SK-N-SH (cell line): ENCODE measurements at regions not wholly inside any gene's neighbourhood (a gene's known extent, or its start where the extent isn't known, plus 50 kb on each side); places are given as distances from the start of the nearest gene placed in this dataset.

ENCODE experiments used
- CTCF ChIA-PET: fragments of 300-600, 350-600 bp; formaldehyde crosslinking; extraction: SDS; loops from one replicate; lab custom pipeline; 2021; lab: Yijun Ruan, JAX
- POLR2A ChIA-PET: fragments of 350-600 bp; sonication (Branson Sonifier 250); formaldehyde crosslinking; extraction: SDS; loops from one replicate; lab custom pipeline; 2020; ENCODE audit warnings: antibody characterized with exemption, inconsistent platforms; lab: Yijun Ruan, JAX
- DNase-seq: peaks from one replicate; pipeline ENCODE4 v3.0.0; 2012
- H2AFZ ChIP-seq: fragments of 200-600 bp; sonication (generic); 2 replicates; pipeline ENCODE4 v1.8.1; 2016; ENCODE audit warnings: antibody characterized with exemption, mild to moderate bottlenecking, low read depth
- H3F3A ChIP-seq: fragments of 200-600 bp; sonication (generic); replicated peaks from 2 replicates; pipeline ENCODE3; 2016; ENCODE audit warnings: antibody characterized with exemption, mild to moderate bottlenecking; ENCODE audit not compliant: insufficient read depth
- H3K27ac ChIP-seq, 2 experiments: fragments of 200-500 bp in 1 of 2; fragments of 200-600 bp in 1 of 2; sonication (Bioruptor generic) in 1 of 2; sonication (generic), shearing (Covaris generic) in 1 of 2; 2 replicates each; pipeline versions ENCODE4 v1.5.1 to v1.6.1; 2014 to 2016; ENCODE audit warnings: low read depth in 2 of 2, inconsistent platforms in 1 of 2, low read length in 1 of 2, mild to moderate bottlenecking in 1 of 2, mixed read lengths in 1 of 2
- H3K27me3 ChIP-seq: fragments of 200-600 bp; sonication (generic), shearing (Covaris generic); 2 replicates; pipeline ENCODE4 v1.6.1; 2016; ENCODE audit warnings: mixed run types; ENCODE audit not compliant: insufficient read depth
- H3K36me3 ChIP-seq, 2 experiments: fragments of 200-500 bp in 1 of 2; fragments of 200-600 bp in 1 of 2; sonication (Bioruptor generic) in 1 of 2; sonication (generic) in 1 of 2; replicated peaks in 1 of 2; 2 replicates each; pipeline versions ENCODE3 to v1.5.1; 2014 to 2016; ENCODE audit warnings: low read length in 1 of 2, mild to moderate bottlenecking in 1 of 2; ENCODE audit not compliant: insufficient read depth in 2 of 2, control insufficient read depth in 1 of 2
- H3K4me1 ChIP-seq, 2 experiments: fragments of 200-500 bp in 1 of 2; fragments of 200-600 bp in 1 of 2; sonication (Bioruptor generic) in 1 of 2; sonication (generic), shearing (Covaris generic) in 1 of 2; 2 replicates each; pipeline versions ENCODE4 v1.5.1 to v1.6.1; 2014 to 2016; ENCODE audit warnings: low read depth in 1 of 2, low read length in 1 of 2, mixed run types in 1 of 2; ENCODE audit not compliant: insufficient read depth in 2 of 2, control insufficient read depth in 1 of 2
- H3K4me2 ChIP-seq: fragments of 200-600 bp; sonication (generic), shearing (Covaris generic); 2 replicates; pipeline ENCODE4 v1.6.1; 2017; ENCODE audit warnings: mixed run types
- H3K4me3 ChIP-seq, 2 experiments: fragments of 200-500 bp in 1 of 2; fragments of 200-600 bp in 1 of 2; sonication (Bioruptor generic) in 1 of 2; sonication (generic), shearing (Covaris generic) in 1 of 2; 2 replicates each; pipeline versions ENCODE4 v1.5.1 to v1.8.1; 2014 to 2016; ENCODE audit warnings: low read depth in 2 of 2, inconsistent platforms in 1 of 2, low read length in 1 of 2, mild to moderate bottlenecking in 1 of 2, mixed read lengths in 1 of 2, moderate library complexity in 1 of 2
- H3K79me2 ChIP-seq: fragments of 200-600 bp; sonication (generic); 2 replicates; pipeline ENCODE4 v1.8.1; 2017; ENCODE audit warnings: mild to moderate bottlenecking; ENCODE audit not compliant: insufficient read depth
- H3K9ac ChIP-seq: fragments of 200-600 bp; sonication (generic); 2 replicates; pipeline ENCODE4 v1.6.1; 2017; ENCODE audit warnings: mixed run types
- H3K9me2 ChIP-seq: fragments of 200-600 bp; sonication (generic); 2 replicates; pipeline ENCODE4 v1.6.1; 2017; ENCODE audit warnings: mixed run types
- H3K9me3 ChIP-seq: fragments of 200-600 bp; sonication (generic); 2 replicates; pipeline ENCODE4 v1.6.1; 2017; ENCODE audit warnings: mixed run types, mild to moderate bottlenecking, moderate library complexity
- H4K20me1 ChIP-seq: fragments of 200-600 bp; sonication (generic); 2 replicates; pipeline ENCODE4 v1.6.1; 2017; ENCODE audit warnings: mild to moderate bottlenecking, mixed run types; ENCODE audit not compliant: insufficient read depth
- EZH2phosphoT487 ChIP-seq: fragments of 200-600 bp; sonication (generic); IDR thresholded peaks from 2 replicates; pipeline ENCODE4 v1.6.1; 2017; ENCODE audit warnings: low read depth, mixed run types, mild to moderate bottlenecking, antibody characterized with exemption, moderate library complexity, borderline replicate concordance
- JUND ChIP-seq: IDR thresholded peaks from 2 replicates; pipeline ENCODE4 v1.4.0; 2012
- MEF2A ChIP-seq: IDR thresholded peaks from 2 replicates; pipeline ENCODE4 v1.4.0; 2012; ENCODE audit warnings: low read depth, borderline replicate concordance
- MXI1 ChIP-seq: IDR thresholded peaks from 2 replicates; pipeline ENCODE4 v1.6.1; 2012; ENCODE audit warnings: mild to moderate bottlenecking, low read depth, low read length, improper control_type of control experiment
- NRF1 ChIP-seq: IDR thresholded peaks from 2 replicates; pipeline ENCODE4 v1.6.1; 2012; ENCODE audit warnings: low read depth, mild to moderate bottlenecking, low read length
- TCF12 ChIP-seq: IDR thresholded peaks from 2 replicates; pipeline ENCODE4 v1.4.0; 2012
- WGBS: methylation state at CpG from one replicate; pipeline ENCODE4 v1.1.6; 2017; ENCODE audit warnings: low lambda C conversion rate; 5-methylcytosine and 5-hydroxymethylcytosine counted together
- TF ChIP-seq, protein P1 (sequence below): IDR thresholded peaks from 2 replicates; pipeline ENCODE4 v1.6.1; 2012; ENCODE audit warnings: mild to moderate bottlenecking, low read depth, low read length, moderate library complexity
- TF ChIP-seq, protein P2 (sequence below): IDR thresholded peaks from 2 replicates; pipeline ENCODE4 v1.4.0; 2012; ENCODE audit warnings: low read depth

DNA sequence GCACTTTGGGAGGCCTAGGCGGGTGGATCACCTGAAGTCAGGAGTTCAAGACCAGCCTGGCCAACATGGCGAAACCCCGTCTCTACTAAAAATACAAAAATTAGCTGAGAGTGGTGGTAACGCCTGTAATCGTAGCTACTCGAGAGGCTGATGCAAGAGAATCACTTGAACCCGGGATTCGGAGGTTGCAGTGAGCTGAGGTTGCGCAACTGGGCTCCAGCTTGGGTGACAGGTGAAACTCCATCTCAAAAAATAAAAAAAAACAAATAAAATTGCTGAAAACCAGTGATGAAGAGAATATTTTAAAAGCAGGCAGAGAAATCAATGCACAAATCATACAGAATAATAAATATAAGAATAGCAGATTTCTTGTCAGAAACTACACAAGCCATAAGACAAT lies 129.3 kb downstream of the SLIT2 start:
- H3K9me2 ChIP-seq = no peaks in the 10 kb centered on the region
- H3K27ac ChIP-seq = no peak overlapping the region
- no peak overlapping the region for H2AFZ ChIP-seq
- peaks cover 4% of the 10 kb centered on the region; the same call in 1 of the 2 replicates for H3K79me2 ChIP-seq
- CTCF ChIA-PET = no interaction called here
- peaks cover 0 to 7% of the 10 kb centered on the region in 2 experiments; a peak in 2 of 4 replicates for H3K4me1 ChIP-seq
- no peak overlapping the region for H3K9ac ChIP-seq
- H4K20me1 ChIP-seq = no peaks in the 10 kb centered on the region
- POLR2A ChIA-PET = no interaction called here
- H3K9me3 ChIP-seq = no peaks in the 10 kb centered on the region
- H3K27me3 ChIP-seq = no peaks in the 10 kb centered on the region
- H3F3A ChIP-seq = peaks cover 4% of the 10 kb centered on the region
- H3K36me3 ChIP-seq = peaks cover 0 to 4% of the 10 kb centered on the region in 2 experiments
- no peak for DNase-seq
- no peak for TF ChIP-seq NRF1
- TF ChIP-seq, all 33 proteins: peak for 0
- Histone ChIP-seq H3K4me2 (no peak overlapping the region), H3K4me3 (no peak overlapping the region)
- 94% methylated on average over 9 of the region's 9 CpGs for WGBS

GRCh38 chr4:20383283-20383682 lies 131.6 kb downstream of the SLIT2 start:
- Histone ChIP-seq H3K27ac (no peak overlapping the region), H3K9me3 (no peaks in the 10 kb centered on the region), H3K4me2 (no peak overlapping the region), H2AFZ (no peak overlapping the region), H3F3A (peaks cover 4% of the 10 kb centered on the region), H3K4me3 (no peak overlapping the region), H3K27me3 (no peaks in the 10 kb centered on the region), H3K79me2 (peaks cover 13% of the 10 kb centered on the region), H3K36me3 (peaks cover 0 to 4% of the 10 kb centered on the region in 2 experiments), H3K9me2 (no peaks in the 10 kb centered on the region), H4K20me1 (no peaks in the 10 kb centered on the region), H3K9ac (no peak overlapping the region), H3K4me1 (peaks cover 0 to 8% of the 10 kb centered on the region in 2 experiments; a peak in 2 of 4 replicates)
- no peak for DNase-seq
- CTCF ChIA-PET = interaction anchor here (1.0 to 1.8 kb wide), 4 partner anchors 12 to 135 kb away, joined by 3 to 9 read pairs (median 4); no protein-coding TSS in a partner anchor
- POLR2A ChIA-PET = interaction anchor here (0.6 kb wide), 1 partner anchor 49 kb away, joined by 6 read pairs; no protein-coding TSS in a partner anchor
- TF ChIP-seq NRF1 (no peak), MXI1 (no peak)
- TF ChIP-seq, protein P1, sequence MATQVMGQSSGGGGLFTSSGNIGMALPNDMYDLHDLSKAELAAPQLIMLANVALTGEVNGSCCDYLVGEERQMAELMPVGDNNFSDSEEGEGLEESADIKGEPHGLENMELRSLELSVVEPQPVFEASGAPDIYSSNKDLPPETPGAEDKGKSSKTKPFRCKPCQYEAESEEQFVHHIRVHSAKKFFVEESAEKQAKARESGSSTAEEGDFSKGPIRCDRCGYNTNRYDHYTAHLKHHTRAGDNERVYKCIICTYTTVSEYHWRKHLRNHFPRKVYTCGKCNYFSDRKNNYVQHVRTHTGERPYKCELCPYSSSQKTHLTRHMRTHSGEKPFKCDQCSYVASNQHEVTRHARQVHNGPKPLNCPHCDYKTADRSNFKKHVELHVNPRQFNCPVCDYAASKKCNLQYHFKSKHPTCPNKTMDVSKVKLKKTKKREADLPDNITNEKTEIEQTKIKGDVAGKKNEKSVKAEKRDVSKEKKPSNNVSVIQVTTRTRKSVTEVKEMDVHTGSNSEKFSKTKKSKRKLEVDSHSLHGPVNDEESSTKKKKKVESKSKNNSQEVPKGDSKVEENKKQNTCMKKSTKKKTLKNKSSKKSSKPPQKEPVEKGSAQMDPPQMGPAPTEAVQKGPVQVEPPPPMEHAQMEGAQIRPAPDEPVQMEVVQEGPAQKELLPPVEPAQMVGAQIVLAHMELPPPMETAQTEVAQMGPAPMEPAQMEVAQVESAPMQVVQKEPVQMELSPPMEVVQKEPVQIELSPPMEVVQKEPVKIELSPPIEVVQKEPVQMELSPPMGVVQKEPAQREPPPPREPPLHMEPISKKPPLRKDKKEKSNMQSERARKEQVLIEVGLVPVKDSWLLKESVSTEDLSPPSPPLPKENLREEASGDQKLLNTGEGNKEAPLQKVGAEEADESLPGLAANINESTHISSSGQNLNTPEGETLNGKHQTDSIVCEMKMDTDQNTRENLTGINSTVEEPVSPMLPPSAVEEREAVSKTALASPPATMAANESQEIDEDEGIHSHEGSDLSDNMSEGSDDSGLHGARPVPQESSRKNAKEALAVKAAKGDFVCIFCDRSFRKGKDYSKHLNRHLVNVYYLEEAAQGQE = no peak

DNA sequence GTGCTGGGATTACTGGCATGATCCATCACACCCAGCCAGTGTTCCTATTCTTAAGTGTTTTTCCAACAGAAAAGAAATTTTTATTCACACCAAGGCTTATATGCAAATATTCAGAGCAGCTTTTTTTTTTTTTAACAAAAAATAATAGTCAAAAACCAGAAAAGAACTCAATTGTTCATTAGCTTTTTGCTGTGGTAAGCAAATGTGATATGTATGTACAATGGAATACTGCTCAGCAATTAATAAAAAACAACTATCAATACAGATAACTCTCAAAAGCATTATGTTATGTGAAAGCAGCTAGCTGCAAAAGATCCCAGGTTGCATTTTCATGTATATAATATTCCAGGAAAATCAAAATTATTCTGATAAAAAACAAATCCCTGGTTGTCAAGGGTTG lies 132.3 kb downstream of the SLIT2 start:
- no peaks in the 10 kb centered on the region for H3K27me3 ChIP-seq
- H4K20me1 ChIP-seq = no peaks in the 10 kb centered on the region
- H3K36me3 ChIP-seq = peaks cover 0 to 4% of the 10 kb centered on the region in 2 experiments
- H2AFZ ChIP-seq = no peak overlapping the region
- DNase-seq = no peak
- peaks cover 13% of the 10 kb centered on the region for H3K79me2 ChIP-seq
- no peak overlapping the region for H3K4me3 ChIP-seq
- H3K4me1 ChIP-seq = peaks cover 0 to 8% of the 10 kb centered on the region in 2 experiments; a peak in 2 of 4 replicates
- H3K9ac ChIP-seq = no peak overlapping the region
- ChIA-PET POLR2A (no interaction called here), CTCF (interaction anchor here (1.0 to 1.8 kb wide), 2 partner anchors 11 to 29 kb away, joined by 3 to 9 read pairs; no protein-coding TSS in a partner anchor)
- no peaks in the 10 kb centered on the region for H3K9me2 ChIP-seq
- TF ChIP-seq, protein P2, sequence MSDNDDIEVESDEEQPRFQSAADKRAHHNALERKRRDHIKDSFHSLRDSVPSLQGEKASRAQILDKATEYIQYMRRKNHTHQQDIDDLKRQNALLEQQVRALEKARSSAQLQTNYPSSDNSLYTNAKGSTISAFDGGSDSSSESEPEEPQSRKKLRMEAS = no peak
- TF ChIP-seq TCF12 (no peak), JUND (no peak), MEF2A (no peak), EZH2phosphoT487 (no peak)
- peaks cover 4% of the 10 kb centered on the region for H3F3A ChIP-seq
- no peak overlapping the region for H3K4me2 ChIP-seq
- H3K9me3 ChIP-seq = no peaks in the 10 kb centered on the region
- no peak overlapping the region for H3K27ac ChIP-seq
